ENCODE measurements at regions not wholly inside any gene's neighbourhood (a gene's known extent, or its start where the extent isn't known, plus 50 kb on each side); places are given as distances from the start of the nearest gene placed in this dataset.

DNA sequence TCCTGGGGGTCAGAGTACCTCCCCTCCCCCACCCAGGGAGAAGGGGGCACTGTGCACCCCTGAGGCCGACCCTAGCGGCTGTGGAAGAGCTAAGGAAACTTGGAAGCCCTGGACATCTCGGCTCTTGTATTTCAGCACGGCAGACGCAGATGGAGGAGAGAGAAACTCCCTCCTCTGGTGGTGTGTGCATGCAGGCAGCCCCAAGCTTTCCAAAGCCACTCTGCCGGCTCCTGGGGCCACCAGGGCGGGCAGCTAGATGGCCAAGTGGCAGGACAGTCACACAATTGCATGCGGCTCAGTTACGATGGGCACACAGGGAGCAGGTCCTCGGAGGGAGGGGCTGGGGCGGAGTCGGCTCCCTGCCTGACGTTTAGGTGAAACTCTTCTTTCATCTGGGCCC is 195.5 kb downstream of the RBFOX3 start:
- Mint-ChIP-seq H3K4me1 (no peaks in the 10 kb centered on the region), H3K4me3 (no peak overlapping the region), H3K9me3 (no peaks in the 10 kb centered on the region), H3K27ac (no peak overlapping the region), H3K36me3 (no peaks in the 10 kb centered on the region), H3K27me3 (ENCODE audit: low read depth) (peaks cover 57% of the 10 kb centered on the region)
- TF ChIP-seq, protein P1, sequence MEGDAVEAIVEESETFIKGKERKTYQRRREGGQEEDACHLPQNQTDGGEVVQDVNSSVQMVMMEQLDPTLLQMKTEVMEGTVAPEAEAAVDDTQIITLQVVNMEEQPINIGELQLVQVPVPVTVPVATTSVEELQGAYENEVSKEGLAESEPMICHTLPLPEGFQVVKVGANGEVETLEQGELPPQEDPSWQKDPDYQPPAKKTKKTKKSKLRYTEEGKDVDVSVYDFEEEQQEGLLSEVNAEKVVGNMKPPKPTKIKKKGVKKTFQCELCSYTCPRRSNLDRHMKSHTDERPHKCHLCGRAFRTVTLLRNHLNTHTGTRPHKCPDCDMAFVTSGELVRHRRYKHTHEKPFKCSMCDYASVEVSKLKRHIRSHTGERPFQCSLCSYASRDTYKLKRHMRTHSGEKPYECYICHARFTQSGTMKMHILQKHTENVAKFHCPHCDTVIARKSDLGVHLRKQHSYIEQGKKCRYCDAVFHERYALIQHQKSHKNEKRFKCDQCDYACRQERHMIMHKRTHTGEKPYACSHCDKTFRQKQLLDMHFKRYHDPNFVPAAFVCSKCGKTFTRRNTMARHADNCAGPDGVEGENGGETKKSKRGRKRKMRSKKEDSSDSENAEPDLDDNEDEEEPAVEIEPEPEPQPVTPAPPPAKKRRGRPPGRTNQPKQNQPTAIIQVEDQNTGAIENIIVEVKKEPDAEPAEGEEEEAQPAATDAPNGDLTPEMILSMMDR (IDR thresholded peaks at IDR 0.05; ENCODE audit: unreplicated experiment), result no peak
- DNase-seq (ENCODE audit: low spot score in 2 of 2, unreplicated experiment in 2 of 2), result no peak

DNA sequence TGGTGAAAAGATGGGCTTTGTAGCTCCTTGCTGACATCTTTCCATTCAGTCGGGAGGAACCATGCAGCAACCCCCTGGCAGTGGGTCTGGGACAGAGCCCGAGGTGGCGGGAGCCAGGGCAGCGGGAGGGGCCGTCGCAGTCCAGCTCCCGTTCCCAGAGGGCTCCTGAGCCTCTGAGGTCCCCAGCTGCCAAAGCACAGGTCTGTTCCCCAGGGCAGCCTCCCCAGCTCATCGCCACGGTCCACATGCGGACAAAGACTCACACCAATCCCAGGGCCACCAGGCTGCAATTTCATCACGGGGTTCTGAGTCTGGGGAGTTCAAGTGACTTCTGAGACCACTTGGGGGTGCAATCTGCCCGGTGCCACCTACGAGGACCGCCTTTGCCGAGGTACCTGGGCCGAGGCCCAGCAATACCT is 196.0 kb downstream of the RBFOX3 start:
- TF ChIP-seq, protein P1 (IDR thresholded peaks at IDR 0.05; ENCODE audit: unreplicated experiment), result no peak
- no peak overlapping the region for H3K4me3 Mint-ChIP-seq

DNA sequence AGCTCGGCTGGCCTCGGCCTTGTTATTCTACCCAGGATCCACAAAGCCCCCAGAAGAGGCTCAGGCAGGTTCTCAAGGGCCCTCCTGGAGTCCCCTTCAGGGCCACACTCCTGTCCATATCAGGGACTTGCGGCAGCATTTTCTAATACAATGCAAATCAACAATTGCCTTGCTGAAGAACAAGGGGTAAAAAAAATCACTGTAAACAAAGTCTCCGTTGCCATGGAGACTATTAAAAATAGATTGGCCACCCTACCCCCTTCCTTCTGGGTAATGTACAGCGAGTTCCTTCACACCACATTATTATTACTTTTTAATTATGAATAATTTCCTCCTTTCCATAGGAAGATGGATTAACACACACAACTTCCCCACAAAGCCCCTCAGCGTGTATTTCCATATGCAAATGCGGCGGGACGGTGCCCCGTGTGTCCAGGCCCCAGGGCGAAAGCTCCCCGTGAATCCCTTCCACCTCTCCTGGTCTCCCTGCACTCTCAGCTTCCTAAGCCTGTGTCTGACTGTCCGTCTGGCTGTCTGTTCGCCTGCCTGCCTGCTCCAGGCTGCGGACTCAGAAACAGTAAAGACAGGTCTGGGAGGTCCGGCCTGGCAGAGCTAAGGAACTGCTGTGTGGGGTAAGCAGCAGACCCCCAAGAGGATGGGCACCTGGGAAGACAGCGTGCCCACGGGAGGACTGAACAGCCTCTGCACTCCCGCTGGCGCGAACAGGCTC is 196.6 kb downstream of the RBFOX3 start:
- TF ChIP-seq, protein P1 (IDR thresholded peaks at IDR 0.05; ENCODE audit: unreplicated experiment), result no peak
- Mint-ChIP-seq H3K36me3 (no peaks in the 10 kb centered on the region), H3K27me3 (ENCODE audit: low read depth) (peaks cover 54% of the 10 kb centered on the region), H3K27ac (no peak overlapping the region), H3K4me3 (no peak overlapping the region), H3K9me3 (no peaks in the 10 kb centered on the region), H3K4me1 (no peaks in the 10 kb centered on the region)
- DNase-seq (ENCODE audit: low spot score in 2 of 2, unreplicated experiment in 2 of 2), result no peak

More for the DNA sequence above, 196.0 kb downstream of the RBFOX3 start:
- DNase-seq (ENCODE audit: low spot score in 2 of 2, unreplicated experiment in 2 of 2), result no peak
- no peaks in the 10 kb centered on the region for H3K9me3 Mint-ChIP-seq
- no peak overlapping the region for H3K27ac Mint-ChIP-seq
- H3K4me1 Mint-ChIP-seq, result no peaks in the 10 kb centered on the region
- H3K27me3 Mint-ChIP-seq (ENCODE audit: low read depth), result peaks cover 56% of the 10 kb centered on the region
- H3K36me3 Mint-ChIP-seq, result no peaks in the 10 kb centered on the region

DNA sequence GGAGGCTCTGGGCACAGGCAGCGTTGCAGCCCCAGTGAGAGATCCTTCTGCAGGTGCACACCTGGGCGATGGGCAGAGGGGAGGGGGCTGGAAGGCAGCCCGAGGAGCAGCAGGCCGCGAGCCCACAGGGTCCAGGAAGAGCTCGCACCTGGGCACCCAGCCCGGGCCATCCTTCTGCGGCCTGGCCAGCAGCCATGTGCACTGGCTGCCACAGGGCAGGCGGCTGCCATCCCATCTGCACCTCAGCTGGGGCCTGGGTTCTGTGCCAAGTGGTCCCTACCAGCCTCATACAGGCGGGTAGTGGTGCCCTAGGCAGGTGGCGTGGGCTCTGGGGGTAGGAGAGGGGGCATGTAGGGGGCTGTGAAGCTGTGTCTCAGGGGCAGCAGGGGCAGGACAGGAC is 197.2 kb downstream of the RBFOX3 start:
- H3K27ac Mint-ChIP-seq, result no peak overlapping the region
- H3K36me3 Mint-ChIP-seq, result no peaks in the 10 kb centered on the region
- DNase-seq (ENCODE audit: low spot score in 2 of 2, unreplicated experiment in 2 of 2), result no peak
- H3K4me1 Mint-ChIP-seq, result no peaks in the 10 kb centered on the region
- no peaks in the 10 kb centered on the region for H3K9me3 Mint-ChIP-seq
- TF ChIP-seq, protein P1 (IDR thresholded peaks at IDR 0.05; ENCODE audit: unreplicated experiment), result no peak
- peaks cover 54% of the 10 kb centered on the region for H3K27me3 Mint-ChIP-seq (ENCODE audit: low read depth)
- H3K4me3 Mint-ChIP-seq, result no peak overlapping the region

DNA sequence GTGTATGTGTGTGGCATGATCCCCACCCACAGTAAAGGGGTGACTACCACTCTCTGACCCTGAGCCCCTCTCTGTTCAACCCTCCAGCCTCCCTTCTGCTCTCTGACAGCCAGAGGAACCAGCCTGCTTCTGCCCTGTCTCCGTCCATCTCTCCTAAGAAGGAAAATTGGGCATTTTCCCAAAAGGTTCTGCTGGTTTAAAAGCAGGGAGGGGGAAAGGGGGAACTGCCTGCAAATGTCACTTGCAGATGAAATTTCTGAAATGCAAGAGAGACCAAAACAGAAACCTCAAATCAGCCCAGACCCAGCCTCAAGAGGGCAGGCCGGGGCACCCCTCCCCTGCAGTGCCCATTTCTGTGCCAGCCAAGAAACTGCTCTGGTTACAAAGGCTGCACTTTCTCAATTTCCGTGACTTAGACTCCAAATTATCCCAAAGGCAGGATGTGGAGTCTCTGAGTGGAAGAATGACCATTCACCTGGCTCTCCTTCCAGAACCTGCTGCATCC is 197.9 kb downstream of the RBFOX3 start:
- Mint-ChIP-seq H3K4me3 (no peak overlapping the region), H3K36me3 (no peaks in the 10 kb centered on the region), H3K27me3 (ENCODE audit: low read depth) (peaks cover 54% of the 10 kb centered on the region), H3K4me1 (no peaks in the 10 kb centered on the region), H3K27ac (no peak overlapping the region), H3K9me3 (no peaks in the 10 kb centered on the region)
- DNase-seq (ENCODE audit: low spot score in 2 of 2, unreplicated experiment in 2 of 2), result no peak
- TF ChIP-seq, protein P1 (IDR thresholded peaks at IDR 0.05; ENCODE audit: unreplicated experiment), result no peak
